Gastroesophageal sphincter (tissue), 4 donors: ENCODE measurements at regions not wholly inside any gene's neighbourhood (a gene's known extent, or its start where the extent isn't known, plus 50 kb on each side); places are given as distances from the start of the nearest gene placed in this dataset.

ENCODE experiments used
- ATAC-seq: fragments of 150-250 bp; one replicate; pipeline ENCODE4 v1.9.1; 2016; ENCODE audit warnings: mild to moderate bottlenecking, moderate library complexity
- H3K27ac ChIP-seq, 4 donors: fragments of 200-600 bp; sonication (generic) in 3 of 4; 1 replicate in 3 of 4; 2 replicates in 1 of 4; pipeline ENCODE4 v1.5.1; 2016 to 2019
- H3K27me3 ChIP-seq: fragments of 200-600 bp; sonication (generic); one replicate; pipeline ENCODE4 v1.5.1; 2019
- H3K36me3 ChIP-seq, 2 donors: fragments of 200-600 bp; sonication (generic); one replicate each; pipeline ENCODE4 v1.5.1; 2019; ENCODE audit warnings: control low read depth in 1 of 2
- H3K4me1 ChIP-seq, 3 donors: fragments of 200-600 bp; sonication (generic); 1 replicate in 2 of 3; 2 replicates in 1 of 3; pipeline ENCODE4 v1.5.1; 2016 to 2019; ENCODE audit warnings: control low read depth in 2 of 3
- H3K4me3 ChIP-seq, 2 donors: fragments of 200-600 bp; sonication (generic); one replicate each; pipeline ENCODE4 v1.5.1; 2019; ENCODE audit warnings: mild to moderate bottlenecking in 1 of 2, moderate library complexity in 1 of 2
- H3K9me3 ChIP-seq, 3 donors: fragments of 200-600 bp; sonication (generic); one replicate each; pipeline ENCODE4 v1.5.1; 2017 to 2019; ENCODE audit warnings: control low read depth in 2 of 3
- EP300 ChIP-seq: sonication (generic); formaldehyde crosslinking; IDR thresholded peaks from one replicate; pipeline ENCODE4 v1.6.1; 2017; ENCODE audit warnings: antibody characterized with exemption, mild to moderate bottlenecking
- POLR2A ChIP-seq, 2 donors: fragments of 450-650 bp; IDR thresholded peaks; one replicate each; pipeline ENCODE4 v1.6.1; 2017; ENCODE audit warnings: antibody characterized with exemption in 2 of 2, mild to moderate bottlenecking in 2 of 2, moderate library complexity in 1 of 2
- POLR2AphosphoS5 ChIP-seq: sonication (generic); formaldehyde crosslinking; IDR thresholded peaks from one replicate; pipeline ENCODE4 v1.6.1; 2017; ENCODE audit warnings: antibody characterized with exemption
- WGBS, 2 donors: methylation state at CpG; one replicate each; pipeline ENCODE4 v1.1.5; 2018; ENCODE audit warnings: low coverage in 1 of 2; 5-methylcytosine and 5-hydroxymethylcytosine counted together
- TF ChIP-seq, protein P1 (sequence below), 4 experiments: fragments of 200-600 bp in 2 of 4; fragments of 450-650 bp in 2 of 4; sonication (generic) in 1 of 4; IDR thresholded peaks; one replicate each; pipeline ENCODE4 v1.5.1; 2017 to 2019; ENCODE audit warnings: antibody characterized with exemption in 4 of 4, mild to moderate bottlenecking in 2 of 4, moderate library complexity in 2 of 4

- Histone ChIP-seq H3K4me1 (peaks cover 0 to under 1% (median 0%) of the 10 kb centered on the region in 3 donors), H3K9me3 (no peaks in the 10 kb centered on the region), H3K4me3 (no peak overlapping the region), H3K27me3 (no peaks in the 10 kb centered on the region), H3K27ac (no peak overlapping the region), H3K36me3 (no peaks in the 10 kb centered on the region)
- WGBS, 2 donors = 91 to 100% methylated on average over 2 to 3 of the region's 3 CpGs
- no peak for TF ChIP-seq POLR2A (IDR thresholded peaks at IDR 0.05)
- TF ChIP-seq POLR2AphosphoS5 = no peak
- TF ChIP-seq, protein P1, sequence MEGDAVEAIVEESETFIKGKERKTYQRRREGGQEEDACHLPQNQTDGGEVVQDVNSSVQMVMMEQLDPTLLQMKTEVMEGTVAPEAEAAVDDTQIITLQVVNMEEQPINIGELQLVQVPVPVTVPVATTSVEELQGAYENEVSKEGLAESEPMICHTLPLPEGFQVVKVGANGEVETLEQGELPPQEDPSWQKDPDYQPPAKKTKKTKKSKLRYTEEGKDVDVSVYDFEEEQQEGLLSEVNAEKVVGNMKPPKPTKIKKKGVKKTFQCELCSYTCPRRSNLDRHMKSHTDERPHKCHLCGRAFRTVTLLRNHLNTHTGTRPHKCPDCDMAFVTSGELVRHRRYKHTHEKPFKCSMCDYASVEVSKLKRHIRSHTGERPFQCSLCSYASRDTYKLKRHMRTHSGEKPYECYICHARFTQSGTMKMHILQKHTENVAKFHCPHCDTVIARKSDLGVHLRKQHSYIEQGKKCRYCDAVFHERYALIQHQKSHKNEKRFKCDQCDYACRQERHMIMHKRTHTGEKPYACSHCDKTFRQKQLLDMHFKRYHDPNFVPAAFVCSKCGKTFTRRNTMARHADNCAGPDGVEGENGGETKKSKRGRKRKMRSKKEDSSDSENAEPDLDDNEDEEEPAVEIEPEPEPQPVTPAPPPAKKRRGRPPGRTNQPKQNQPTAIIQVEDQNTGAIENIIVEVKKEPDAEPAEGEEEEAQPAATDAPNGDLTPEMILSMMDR (IDR thresholded peaks at IDR 0.05) = no peak
- no peak for TF ChIP-seq EP300
- no peak for ATAC-seq
Observed at GRCh38 chr10:17506856-17507471, 52.6 kb upstream of the ST8SIA6 start.

DNA sequence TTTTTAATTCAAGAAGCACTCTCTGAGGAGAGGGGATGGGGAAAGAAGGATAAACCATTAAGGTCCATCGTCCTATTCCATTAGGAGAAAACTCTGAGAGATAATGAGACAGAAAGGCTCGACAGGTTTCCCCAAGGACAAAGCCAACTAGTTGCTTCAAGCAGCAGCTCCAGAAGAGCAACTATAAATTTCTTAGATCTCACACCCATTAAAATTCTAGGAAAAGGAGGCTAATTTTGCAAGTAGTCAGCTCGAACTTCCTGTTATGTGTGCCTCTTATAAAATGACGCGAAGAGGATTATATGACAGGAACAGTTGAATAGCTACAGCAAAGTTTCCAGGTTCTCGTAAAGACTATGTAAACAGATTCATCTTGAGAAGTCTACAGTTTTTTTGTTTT lies 52.0 kb upstream of the ST8SIA6 start:
- 72 to 87% methylated on average over 6 of the region's 6 CpGs for WGBS, 2 donors
- no peak for ATAC-seq
- Histone ChIP-seq H3K27ac (no peak overlapping the region), H3K9me3 (no peaks in the 10 kb centered on the region), H3K27me3 (no peaks in the 10 kb centered on the region), H3K4me3 (no peak overlapping the region), H3K4me1 (no peaks in the 10 kb centered on the region), H3K36me3 (no peaks in the 10 kb centered on the region)
- TF ChIP-seq POLR2AphosphoS5 = no peak
- TF ChIP-seq, protein P1 (IDR thresholded peaks at IDR 0.05) = no peak
- TF ChIP-seq POLR2A (IDR thresholded peaks at IDR 0.05) = no peak
- no peak for TF ChIP-seq EP300

DNA sequence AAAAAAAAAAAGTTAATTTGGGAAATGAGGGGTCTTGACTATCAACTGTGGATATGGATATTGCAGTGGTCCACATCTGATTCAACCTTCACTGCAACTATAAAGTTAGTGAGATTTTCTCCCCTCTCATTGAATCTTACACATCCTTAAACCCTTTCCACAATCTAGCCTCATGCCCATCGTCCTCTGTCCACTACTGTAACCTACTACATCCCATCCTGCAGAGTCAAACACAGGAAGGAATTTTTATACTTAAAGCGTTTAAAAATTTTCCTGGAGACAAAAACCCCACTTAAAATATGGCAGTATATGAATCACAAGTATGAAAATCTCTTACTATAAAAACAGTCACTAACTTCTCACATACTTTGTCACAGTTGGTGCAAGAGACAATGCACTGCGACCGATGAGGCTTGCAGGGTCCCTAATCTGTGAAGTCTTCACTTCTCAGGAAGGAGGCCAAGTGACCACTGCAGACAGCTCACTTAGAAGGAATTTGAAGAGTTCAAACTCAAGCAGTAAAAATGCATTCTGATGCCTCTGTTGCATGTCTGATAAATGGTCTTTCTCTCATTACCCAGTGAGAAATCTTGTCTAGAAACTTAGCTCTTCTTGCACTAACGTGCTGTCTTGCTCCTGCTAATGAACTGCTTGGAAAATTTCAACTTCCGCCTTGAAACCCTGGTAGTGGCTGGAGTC lies 50.3 kb upstream of the ST8SIA6 start:
- no peaks in the 10 kb centered on the region for H3K9me3 ChIP-seq
- no peaks in the 10 kb centered on the region for H3K27me3 ChIP-seq
- TF ChIP-seq EP300 (no peak), POLR2A (IDR thresholded peaks at IDR 0.05) (no peak)
- H3K36me3 ChIP-seq = no peaks in the 10 kb centered on the region
- WGBS, 2 donors = 65 to 83% methylated on average over 5 to 6 of the region's 6 CpGs
- H3K4me3 ChIP-seq = no peak overlapping the region
- no peak for ATAC-seq
- no peaks in the 10 kb centered on the region for H3K4me1 ChIP-seq
- no peak overlapping the region for H3K27ac ChIP-seq
